ENCODE measurements at regions not wholly inside any gene's neighbourhood (a gene's known extent, or its start where the extent isn't known, plus 50 kb on each side); places are given as distances from the start of the nearest gene placed in this dataset.

- TF ChIP-seq EZH2 (IDR thresholded peaks at IDR 0.05; ENCODE audit: borderline replicate concordance, low read length) (no peak), CTCF (IDR thresholded peaks at IDR 0.05; ENCODE audit: low read length) (no peak)
Observed at GRCh38 chr9:90428517-90428916, 214.1 kb downstream of the DIRAS2 start.

Measured in OCI-LY1 (cell line).